OCI-LY7 (cell line): ENCODE measurements at regions not wholly inside any gene's neighbourhood (a gene's known extent, or its start where the extent isn't known, plus 50 kb on each side); places are given as distances from the start of the nearest gene placed in this dataset.

ENCODE experiments used
- BruUV-seq: library from RNA; stranded (reverse); fragments of 400-500 nt; replicated peaks from 2 replicates; lab custom pipeline; 2021; lab: Mats Ljungman, UMichigan
- CTCF ChIA-PET: fragments of 300-600 bp; sonication (Branson Sonifier 250); formaldehyde crosslinking; loops from one replicate; lab custom pipeline; 2022; ENCODE audit warnings: antibody characterized with exemption; ENCODE audit not compliant: unreplicated experiment; lab: Charles Lee
- POLR2A ChIA-PET: fragments of 300-600 bp; sonication (Branson Sonifier 250); formaldehyde crosslinking; loops from one replicate; lab custom pipeline; 2022; ENCODE audit warnings: antibody characterized with exemption; lab: Charles Lee
- DNase-seq: peaks from one replicate; pipeline ENCODE4 v3.0.0-alpha.2; 2015; ENCODE audit warnings: low spot score
- H2AFZ ChIP-seq: fragments of 200-600 bp; sonication (generic), shearing (Covaris generic); 2 replicates; pipeline ENCODE4 v1.6.1; 2014; ENCODE audit warnings: mild to moderate bottlenecking, antibody characterized with exemption, low read length, moderate library complexity
- H3K27ac ChIP-seq: fragments of 200-600 bp; sonication (generic); 2 replicates; pipeline ENCODE4 v1.5.1; 2014; ENCODE audit warnings: mixed run types, low read depth, mild to moderate bottlenecking, moderate library complexity, low read length, inconsistent platforms; ENCODE audit not compliant: poor library complexity, severe bottlenecking
- H3K36me3 ChIP-seq: fragments of 200-600 bp; sonication (generic); 2 replicates; pipeline ENCODE4 v1.6.1; 2014; ENCODE audit warnings: mild to moderate bottlenecking, antibody characterized with exemption, low read length, moderate library complexity, mixed read lengths; ENCODE audit not compliant: insufficient read depth
- H3K4me1 ChIP-seq: fragments of 200-600 bp; sonication (generic); 2 replicates; pipeline ENCODE4 v1.5.1; 2014; ENCODE audit warnings: mild to moderate bottlenecking, low read length; ENCODE audit not compliant: insufficient read depth, poor library complexity, severe bottlenecking
- H3K4me2 ChIP-seq: fragments of 200-600 bp; sonication (generic); 2 replicates; pipeline ENCODE4 v1.6.1; 2014; ENCODE audit warnings: mild to moderate bottlenecking, low read length
- H3K4me3 ChIP-seq: fragments of 200-600 bp; sonication (generic); 2 replicates; pipeline ENCODE4 v1.5.1; 2014; ENCODE audit warnings: mild to moderate bottlenecking, low read depth, low read length; ENCODE audit not compliant: poor library complexity, severe bottlenecking
- H3K79me2 ChIP-seq: fragments of 200-600 bp; sonication (generic); 2 replicates; pipeline ENCODE4 v1.6.1; 2016; ENCODE audit warnings: low read depth, mild to moderate bottlenecking, low read length, moderate library complexity, mixed read lengths; ENCODE audit not compliant: insufficient read depth
- H3K9me2 ChIP-seq: fragments of 200-600 bp; sonication (generic); 2 replicates; pipeline ENCODE4 v1.6.1; 2016; ENCODE audit warnings: mild to moderate bottlenecking, low read length, mixed read lengths; ENCODE audit not compliant: insufficient read depth
- H3K9me3 ChIP-seq: fragments of 200-600 bp; sonication (generic); 2 replicates; pipeline ENCODE4 v1.6.1; 2014; ENCODE audit warnings: mild to moderate bottlenecking, mixed run types, low read length, mixed read lengths
- H4K20me1 ChIP-seq: fragments of 200-600 bp; sonication (generic); 2 replicates; pipeline ENCODE4 v1.6.1; 2014; ENCODE audit warnings: mild to moderate bottlenecking, antibody characterized with exemption, low read length, moderate library complexity, mixed read lengths; ENCODE audit not compliant: insufficient read depth
- EZH2phosphoT487 ChIP-seq: fragments of 200-600 bp; sonication (generic); IDR thresholded peaks from 2 replicates; pipeline ENCODE4 v1.6.1; 2018; ENCODE audit warnings: low read depth, borderline replicate concordance, mild to moderate bottlenecking, mixed run types, antibody characterized with exemption, low read length, moderate library complexity, mixed read lengths
- intact Hi-C: fragments of 100-400 bp; cut with micrococcal nuclease; formaldehyde crosslinking; loops from one replicate; pipeline ENCODE4 v1.10.0; 2022; ENCODE audit not compliant: unreplicated experiment
- TF ChIP-seq, protein P1 (sequence below): fragments of 200-600 bp; sonication (generic); conservative IDR thresholded peaks from 2 replicates; pipeline ENCODE4 v1.5.1; 2014; ENCODE audit warnings: mild to moderate bottlenecking, antibody characterized with exemption, low read length, moderate library complexity, mixed read lengths

DNA sequence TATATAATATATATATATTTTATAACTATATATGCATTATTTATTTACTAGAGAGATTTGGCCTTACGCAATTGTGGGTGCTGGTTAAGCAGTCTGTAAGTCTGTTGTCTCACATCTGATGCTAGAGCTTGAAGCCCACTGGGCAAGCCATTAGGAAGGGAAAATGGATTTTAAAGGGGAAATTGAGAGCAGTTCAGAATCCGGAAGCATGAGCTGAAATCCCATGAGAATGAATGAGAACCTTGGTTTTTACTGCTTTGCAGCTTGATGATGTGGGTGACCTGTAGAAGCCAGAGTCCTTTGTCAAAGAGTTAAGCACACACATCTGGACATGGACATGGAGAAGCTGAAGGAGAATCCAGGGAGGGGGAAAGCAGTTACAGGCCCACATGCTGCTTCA is 220.8 kb upstream of the DAB1 start:
- Histone ChIP-seq H4K20me1 (no peaks in the 10 kb centered on the region), H3K9me3 (no peaks in the 10 kb centered on the region), H3K36me3 (no peaks in the 10 kb centered on the region), H3K79me2 (no peaks in the 10 kb centered on the region), H2AFZ (no peak overlapping the region), H3K27ac (no peak overlapping the region), H3K4me3 (no peak overlapping the region), H3K4me2 (no peak overlapping the region), H3K9me2 (no peaks in the 10 kb centered on the region), H3K4me1 (no peaks in the 10 kb centered on the region)
- DNase-seq = no peak
- no TSS peak for BruUV-seq
- POLR2A ChIA-PET = interaction anchor here (0.6 to 1.1 kb wide), 3 partner anchors 30 to 521 kb away, joined by 3 read pairs; no protein-coding TSS in a partner anchor
- CTCF ChIA-PET = no interaction called here
- no peak for TF ChIP-seq EZH2phosphoT487
- TF ChIP-seq, protein P1, sequence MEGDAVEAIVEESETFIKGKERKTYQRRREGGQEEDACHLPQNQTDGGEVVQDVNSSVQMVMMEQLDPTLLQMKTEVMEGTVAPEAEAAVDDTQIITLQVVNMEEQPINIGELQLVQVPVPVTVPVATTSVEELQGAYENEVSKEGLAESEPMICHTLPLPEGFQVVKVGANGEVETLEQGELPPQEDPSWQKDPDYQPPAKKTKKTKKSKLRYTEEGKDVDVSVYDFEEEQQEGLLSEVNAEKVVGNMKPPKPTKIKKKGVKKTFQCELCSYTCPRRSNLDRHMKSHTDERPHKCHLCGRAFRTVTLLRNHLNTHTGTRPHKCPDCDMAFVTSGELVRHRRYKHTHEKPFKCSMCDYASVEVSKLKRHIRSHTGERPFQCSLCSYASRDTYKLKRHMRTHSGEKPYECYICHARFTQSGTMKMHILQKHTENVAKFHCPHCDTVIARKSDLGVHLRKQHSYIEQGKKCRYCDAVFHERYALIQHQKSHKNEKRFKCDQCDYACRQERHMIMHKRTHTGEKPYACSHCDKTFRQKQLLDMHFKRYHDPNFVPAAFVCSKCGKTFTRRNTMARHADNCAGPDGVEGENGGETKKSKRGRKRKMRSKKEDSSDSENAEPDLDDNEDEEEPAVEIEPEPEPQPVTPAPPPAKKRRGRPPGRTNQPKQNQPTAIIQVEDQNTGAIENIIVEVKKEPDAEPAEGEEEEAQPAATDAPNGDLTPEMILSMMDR = no peak
- intact Hi-C loops = no loop called here

DNA sequence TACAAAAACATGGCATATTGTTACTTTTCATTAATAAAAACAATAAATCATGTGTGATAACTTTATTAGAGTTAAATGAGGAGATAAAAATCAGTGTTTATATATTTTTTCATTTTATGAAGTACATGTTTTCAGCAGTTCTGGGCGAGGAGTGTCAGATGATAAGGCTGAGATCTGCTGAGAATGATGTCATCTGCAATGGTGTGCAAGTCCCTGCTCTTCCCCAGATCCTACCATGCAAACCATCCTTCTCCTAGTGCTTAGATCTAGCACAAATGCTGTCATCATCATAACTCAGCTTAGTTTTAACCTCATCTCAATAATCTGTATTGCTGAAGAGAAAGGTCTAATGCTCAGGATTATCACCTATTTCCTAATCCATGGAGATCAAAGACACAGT is 214.4 kb upstream of the DAB1 start:
- intact Hi-C loops = no loop called here
- Histone ChIP-seq H3K27ac (no peak overlapping the region), H3K79me2 (no peaks in the 10 kb centered on the region), H2AFZ (no peak overlapping the region), H3K4me1 (no peaks in the 10 kb centered on the region), H3K4me3 (no peak overlapping the region), H3K9me2 (no peaks in the 10 kb centered on the region), H3K4me2 (no peak overlapping the region), H3K36me3 (no peaks in the 10 kb centered on the region), H3K9me3 (no peaks in the 10 kb centered on the region), H4K20me1 (no peaks in the 10 kb centered on the region)
- BruUV-seq = no TSS peak
- ChIA-PET POLR2A (no interaction called here), CTCF (no interaction called here)
- no peak for TF ChIP-seq EZH2phosphoT487
- no peak for DNase-seq

DNA sequence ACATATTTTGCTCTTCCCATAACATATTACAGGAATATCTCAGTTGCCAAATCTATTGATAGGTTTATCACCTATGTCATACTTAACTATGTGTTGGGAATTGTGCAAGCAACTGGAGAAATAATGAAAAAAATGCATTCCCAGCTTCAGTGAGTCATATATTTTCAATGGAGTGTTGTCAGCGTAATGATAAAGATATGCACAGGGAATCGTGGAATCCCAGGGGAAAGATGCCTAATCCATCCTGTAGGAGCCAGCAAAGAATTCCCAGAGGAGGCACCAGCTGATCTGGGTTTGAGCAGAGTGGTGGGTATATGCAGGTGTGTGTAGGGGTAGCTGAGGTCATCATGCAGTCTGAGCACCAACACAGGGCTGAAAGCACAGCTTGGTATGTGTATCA is 213.3 kb upstream of the DAB1 start:
- POLR2A ChIA-PET = no interaction called here
- intact Hi-C loops = no loop called here
- Histone ChIP-seq H3K9me2 (no peaks in the 10 kb centered on the region), H3K79me2 (no peaks in the 10 kb centered on the region), H3K4me1 (no peaks in the 10 kb centered on the region), H4K20me1 (no peaks in the 10 kb centered on the region), H3K4me3 (no peak overlapping the region), H3K9me3 (no peaks in the 10 kb centered on the region), H3K4me2 (no peak overlapping the region), H3K27ac (no peak overlapping the region), H3K36me3 (no peaks in the 10 kb centered on the region), H2AFZ (no peak overlapping the region)
- BruUV-seq = no TSS peak
- CTCF ChIA-PET = no interaction called here
- no peak for DNase-seq
- no peak for TF ChIP-seq EZH2phosphoT487
- TF ChIP-seq, protein P1 = no peak
